Hepatocyte (in vitro differentiated cells): ENCODE measurements at regions not wholly inside any gene's neighbourhood (a gene's known extent, or its start where the extent isn't known, plus 50 kb on each side); places are given as distances from the start of the nearest gene placed in this dataset.

Source experiments
- DNase-seq: peaks from one replicate; pipeline ENCODE4 v3.0.0-alpha.2; 2016; ENCODE audit warnings: low spot score
- H2AFZ ChIP-seq: fragments of 200-600 bp; sonication (generic); 2 replicates; pipeline ENCODE4 v1.6.0; 2016; ENCODE audit warnings: antibody characterized with exemption, mild to moderate bottlenecking
- H3K27ac ChIP-seq: fragments of 200-600 bp; sonication (generic); 2 replicates; pipeline ENCODE4 v1.5.1; 2016; ENCODE audit warnings: mild to moderate bottlenecking
- H3K27me3 ChIP-seq: fragments of 200-600 bp; sonication (generic); 2 replicates; pipeline ENCODE4 v1.6.1; 2016
- H3K36me3 ChIP-seq: fragments of 200-600 bp; sonication (generic); replicated peaks from 2 replicates; pipeline ENCODE4 v1.5.1; 2016; ENCODE audit warnings: low read depth; ENCODE audit not compliant: insufficient read depth
- H3K4me1 ChIP-seq: fragments of 200-600 bp; sonication (generic); 2 replicates; pipeline ENCODE4 v1.5.1; 2016; ENCODE audit warnings: mild to moderate bottlenecking, moderate library complexity; ENCODE audit not compliant: insufficient read depth
- H3K4me2 ChIP-seq: fragments of 200-600 bp; sonication (generic); 2 replicates; pipeline ENCODE4 v1.6.0; 2016
- H3K4me3 ChIP-seq: fragments of 200-600 bp; sonication (generic); 2 replicates; pipeline ENCODE4 v1.5.1; 2016; ENCODE audit warnings: mild to moderate bottlenecking
- H3K79me2 ChIP-seq: fragments of 200-600 bp; sonication (generic); 2 replicates; pipeline ENCODE4 v1.6.0; 2017; ENCODE audit warnings: mild to moderate bottlenecking
- H3K9me2 ChIP-seq: fragments of 200-600 bp; sonication (generic); replicated peaks from 2 replicates; pipeline ENCODE4 v1.6.0; 2017; ENCODE audit warnings: mild to moderate bottlenecking; ENCODE audit not compliant: insufficient read depth
- H3K9me3 ChIP-seq: fragments of 200-600 bp; sonication (generic); 2 replicates; pipeline ENCODE4 v1.5.1; 2016; ENCODE audit warnings: low read depth, mild to moderate bottlenecking
- H4K20me1 ChIP-seq: fragments of 200-600 bp; sonication (generic); 2 replicates; pipeline ENCODE4 v1.6.0; 2016; ENCODE audit warnings: mild to moderate bottlenecking; ENCODE audit not compliant: insufficient read depth, poor library complexity, severe bottlenecking
- EZH2 ChIP-seq: fragments of 200-600 bp; sonication (generic); IDR thresholded peaks from 2 replicates; pipeline ENCODE4 v1.6.1; 2016; ENCODE audit warnings: antibody characterized with exemption, mild to moderate bottlenecking, borderline replicate concordance
- EZH2phosphoT487 ChIP-seq: fragments of 200-600 bp; sonication (generic); IDR thresholded peaks from one replicate; pipeline ENCODE4 v1.6.1; 2018; ENCODE audit warnings: antibody characterized with exemption, mild to moderate bottlenecking, low read depth, moderate library complexity; ENCODE audit not compliant: unreplicated experiment, severe bottlenecking
- WGBS: methylation state at CpG from one replicate; pipeline ENCODE4 v1.1.6; 2016; ENCODE audit warnings: low lambda C conversion rate; ENCODE audit errors: missing lambda C conversion rate; 5-methylcytosine and 5-hydroxymethylcytosine counted together
- TF ChIP-seq, protein P1 (sequence below): fragments of 200-600 bp; sonication (generic); IDR thresholded peaks from 2 replicates; pipeline ENCODE4 v1.5.1; 2016; ENCODE audit warnings: antibody characterized with exemption, mild to moderate bottlenecking; ENCODE audit not compliant: poor library complexity

DNA sequence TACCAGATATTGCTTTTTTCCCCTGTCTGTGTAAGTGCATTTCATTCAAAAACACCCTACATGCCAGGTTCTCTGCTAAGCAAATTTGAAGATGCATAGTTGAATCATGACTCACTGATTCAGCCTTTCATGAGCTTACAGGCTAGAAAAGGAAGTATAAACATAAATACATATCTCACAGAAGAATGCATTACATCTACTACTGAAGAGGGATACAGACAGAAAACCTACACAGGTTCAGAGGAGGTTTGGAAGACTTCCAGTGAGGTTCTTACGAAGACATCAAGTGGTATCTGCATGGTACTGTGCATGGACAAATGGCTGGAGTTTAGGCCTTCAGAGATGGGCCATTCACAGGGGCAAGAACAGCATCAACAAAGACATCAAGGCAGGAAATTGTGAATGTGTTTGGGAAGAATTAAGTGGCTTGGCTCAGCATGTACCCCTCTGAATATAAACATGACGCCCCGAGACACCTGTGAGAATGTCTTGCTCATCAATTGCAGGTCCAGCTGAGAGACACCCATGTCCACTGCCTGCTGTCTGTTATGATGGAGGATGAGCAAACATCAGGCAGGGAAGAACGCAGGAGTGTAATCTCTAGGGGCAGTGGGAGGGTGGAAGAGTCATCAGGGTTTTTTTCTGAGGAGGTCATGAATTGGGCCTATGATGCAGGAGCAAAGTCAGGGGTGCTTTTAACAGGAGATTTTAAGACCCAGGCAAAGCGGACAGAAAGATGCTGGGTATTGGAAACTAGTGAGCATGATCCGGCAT is 105.1 kb upstream of the GALNT15 start:
- Histone ChIP-seq H3K9me2 (no peaks in the 10 kb centered on the region), H3K4me2 (no peak overlapping the region), H3K9me3 (no peaks in the 10 kb centered on the region), H4K20me1 (no peaks in the 10 kb centered on the region), H3K79me2 (no peaks in the 10 kb centered on the region), H2AFZ (no peak overlapping the region), H3K36me3 (no peaks in the 10 kb centered on the region), H3K4me3 (no peak overlapping the region), H3K27me3 (no peaks in the 10 kb centered on the region), H3K4me1 (peaks cover 13% of the 10 kb centered on the region), H3K27ac (peak overlapping the region; percentile 45)
- peak; percentile 64 for DNase-seq
- TF ChIP-seq EZH2phosphoT487 (no peak), EZH2 (no peak)
- TF ChIP-seq, protein P1, sequence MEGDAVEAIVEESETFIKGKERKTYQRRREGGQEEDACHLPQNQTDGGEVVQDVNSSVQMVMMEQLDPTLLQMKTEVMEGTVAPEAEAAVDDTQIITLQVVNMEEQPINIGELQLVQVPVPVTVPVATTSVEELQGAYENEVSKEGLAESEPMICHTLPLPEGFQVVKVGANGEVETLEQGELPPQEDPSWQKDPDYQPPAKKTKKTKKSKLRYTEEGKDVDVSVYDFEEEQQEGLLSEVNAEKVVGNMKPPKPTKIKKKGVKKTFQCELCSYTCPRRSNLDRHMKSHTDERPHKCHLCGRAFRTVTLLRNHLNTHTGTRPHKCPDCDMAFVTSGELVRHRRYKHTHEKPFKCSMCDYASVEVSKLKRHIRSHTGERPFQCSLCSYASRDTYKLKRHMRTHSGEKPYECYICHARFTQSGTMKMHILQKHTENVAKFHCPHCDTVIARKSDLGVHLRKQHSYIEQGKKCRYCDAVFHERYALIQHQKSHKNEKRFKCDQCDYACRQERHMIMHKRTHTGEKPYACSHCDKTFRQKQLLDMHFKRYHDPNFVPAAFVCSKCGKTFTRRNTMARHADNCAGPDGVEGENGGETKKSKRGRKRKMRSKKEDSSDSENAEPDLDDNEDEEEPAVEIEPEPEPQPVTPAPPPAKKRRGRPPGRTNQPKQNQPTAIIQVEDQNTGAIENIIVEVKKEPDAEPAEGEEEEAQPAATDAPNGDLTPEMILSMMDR, result no peak
- 88% methylated on average over 6 of the region's 6 CpGs for WGBS

DNA sequence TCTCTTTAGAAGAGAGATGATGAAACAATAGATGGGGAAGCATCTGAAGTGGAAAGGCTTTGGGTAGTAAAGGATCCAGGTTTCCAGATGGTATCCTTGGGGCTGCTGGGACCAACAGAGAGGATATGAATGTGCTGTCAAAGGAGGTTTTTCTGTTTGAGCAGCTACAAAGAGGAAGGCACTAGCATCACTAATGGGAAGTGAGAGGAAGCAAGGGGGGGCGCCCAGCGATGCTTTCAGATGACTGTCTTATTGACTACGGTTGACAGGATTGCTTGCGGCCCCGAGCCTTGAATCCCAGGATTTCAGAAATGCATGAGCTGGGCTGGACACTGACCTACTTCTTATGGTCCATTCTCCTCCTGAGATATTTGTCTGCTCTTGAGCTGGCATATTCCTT is 103.8 kb upstream of the GALNT15 start:
- no peaks in the 10 kb centered on the region for H3K9me3 ChIP-seq
- no peak overlapping the region for H3K4me2 ChIP-seq
- peaks cover 13% of the 10 kb centered on the region for H3K4me1 ChIP-seq
- H3K79me2 ChIP-seq, result no peaks in the 10 kb centered on the region
- H3K4me3 ChIP-seq, result no peak overlapping the region
- no peak for TF ChIP-seq EZH2phosphoT487
- WGBS, result 97% methylated on average over 5 of the region's 5 CpGs
- H4K20me1 ChIP-seq, result no peaks in the 10 kb centered on the region
- no peaks in the 10 kb centered on the region for H3K9me2 ChIP-seq
- no peaks in the 10 kb centered on the region for H3K36me3 ChIP-seq
- no peak overlapping the region for H3K27ac ChIP-seq
- no peak for DNase-seq
- H2AFZ ChIP-seq, result no peak overlapping the region
- no peaks in the 10 kb centered on the region for H3K27me3 ChIP-seq

DNA sequence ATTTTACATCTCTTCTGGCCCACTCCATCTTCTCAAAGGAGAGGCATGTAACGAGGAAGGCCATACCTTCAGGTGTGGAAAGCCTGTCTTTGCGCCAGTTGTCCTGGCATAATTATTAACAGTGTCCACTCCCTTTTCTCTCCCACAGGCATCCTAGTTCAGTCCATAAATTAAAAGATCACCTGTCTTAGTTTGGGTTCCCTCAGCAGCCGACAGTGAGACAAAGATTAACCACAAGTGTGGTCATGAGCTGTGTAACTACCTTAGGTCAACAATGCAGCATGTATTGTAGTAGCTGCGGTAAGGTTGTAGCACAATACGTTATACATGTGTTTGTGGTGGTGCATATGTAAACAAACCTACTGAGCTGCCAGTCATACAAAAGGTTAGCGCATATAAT is 103.3 kb upstream of the GALNT15 start:
- peak overlapping the region; percentile 7 for H3K27ac ChIP-seq
- H3K79me2 ChIP-seq, result no peaks in the 10 kb centered on the region
- H4K20me1 ChIP-seq, result no peaks in the 10 kb centered on the region
- no peak overlapping the region for H3K4me3 ChIP-seq
- H3K9me2 ChIP-seq, result no peaks in the 10 kb centered on the region
- WGBS, result 70% methylated on average over 6 of the region's 6 CpGs
- H3K9me3 ChIP-seq, result no peaks in the 10 kb centered on the region
- peaks cover 13% of the 10 kb centered on the region for H3K4me1 ChIP-seq
- H3K27me3 ChIP-seq, result no peaks in the 10 kb centered on the region
- no peak overlapping the region for H2AFZ ChIP-seq
- DNase-seq, result peak; percentile 53
- TF ChIP-seq, protein P1, result no peak
- TF ChIP-seq EZH2, result no peak
- H3K36me3 ChIP-seq, result no peaks in the 10 kb centered on the region
- no peak overlapping the region for H3K4me2 ChIP-seq

DNA sequence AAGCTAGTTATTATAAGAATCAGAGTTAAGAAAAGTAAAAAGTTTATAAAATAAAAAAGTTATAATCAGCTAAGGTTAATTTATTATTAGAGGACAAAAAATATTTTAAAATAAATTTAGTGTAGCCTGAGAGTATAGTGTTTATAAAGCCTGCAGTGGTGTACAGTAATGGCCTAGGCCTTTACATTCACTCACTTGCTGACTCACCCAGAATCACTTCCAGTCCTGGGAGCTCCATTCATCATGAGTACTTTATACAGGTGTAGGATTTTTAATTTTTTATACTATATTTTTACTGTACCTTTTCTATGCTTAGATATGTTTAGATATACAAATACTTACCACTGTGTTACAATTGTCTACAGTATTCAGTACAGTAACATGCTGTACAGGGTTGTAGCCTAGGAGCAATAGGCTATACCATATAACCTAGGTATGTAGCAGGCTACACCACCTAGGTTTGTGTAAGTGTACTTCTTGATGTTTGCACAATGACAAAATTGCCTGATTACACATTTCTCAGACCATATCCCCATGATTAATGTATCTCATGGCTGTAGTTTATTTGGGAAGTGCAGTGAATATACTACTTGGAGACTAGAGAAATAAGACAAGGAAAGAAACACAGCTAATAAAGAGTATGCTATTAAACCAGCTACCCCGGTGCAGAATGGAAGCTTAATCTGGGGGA is 101.9 kb upstream of the GALNT15 start:
- Histone ChIP-seq H3K27ac (no peak overlapping the region), H3K27me3 (no peaks in the 10 kb centered on the region), H3K79me2 (no peaks in the 10 kb centered on the region), H3K4me1 (peaks cover 13% of the 10 kb centered on the region), H3K9me2 (no peaks in the 10 kb centered on the region), H2AFZ (no peak overlapping the region), H3K4me2 (no peak overlapping the region), H3K4me3 (no peak overlapping the region), H3K9me3 (no peaks in the 10 kb centered on the region), H4K20me1 (no peaks in the 10 kb centered on the region), H3K36me3 (no peaks in the 10 kb centered on the region)
- TF ChIP-seq EZH2phosphoT487 (no peak), EZH2 (no peak)
- TF ChIP-seq, protein P1, result no peak
- WGBS, result 92% methylated on average over 1 of the region's 1 CpG
- DNase-seq, result no peak
